Kasumi-1 (cell line): ENCODE measurements at regions not wholly inside any gene's neighbourhood (a gene's known extent, or its start where the extent isn't known, plus 50 kb on each side); places are given as distances from the start of the nearest gene placed in this dataset.
"Not testable (repeated sequence)": the region's sequence is repeated elsewhere in the genome, so short reads cannot be mapped to it uniquely, and the experiment has no call there.

Experiments
- DNase-seq, 2 experiments: peaks; one replicate each; lab custom pipeline; 2025; lab: John Stamatoyannopoulos, UW

GRCh38 chr21:20265707-20266440 lies 732.3 kb upstream of the NCAM2 start:
- no peak for DNase-seq

- no peak for DNase-seq
These were observed 731.8 kb upstream of the NCAM2 start for GRCh38 chr21:20266441-20266710.

DNA sequence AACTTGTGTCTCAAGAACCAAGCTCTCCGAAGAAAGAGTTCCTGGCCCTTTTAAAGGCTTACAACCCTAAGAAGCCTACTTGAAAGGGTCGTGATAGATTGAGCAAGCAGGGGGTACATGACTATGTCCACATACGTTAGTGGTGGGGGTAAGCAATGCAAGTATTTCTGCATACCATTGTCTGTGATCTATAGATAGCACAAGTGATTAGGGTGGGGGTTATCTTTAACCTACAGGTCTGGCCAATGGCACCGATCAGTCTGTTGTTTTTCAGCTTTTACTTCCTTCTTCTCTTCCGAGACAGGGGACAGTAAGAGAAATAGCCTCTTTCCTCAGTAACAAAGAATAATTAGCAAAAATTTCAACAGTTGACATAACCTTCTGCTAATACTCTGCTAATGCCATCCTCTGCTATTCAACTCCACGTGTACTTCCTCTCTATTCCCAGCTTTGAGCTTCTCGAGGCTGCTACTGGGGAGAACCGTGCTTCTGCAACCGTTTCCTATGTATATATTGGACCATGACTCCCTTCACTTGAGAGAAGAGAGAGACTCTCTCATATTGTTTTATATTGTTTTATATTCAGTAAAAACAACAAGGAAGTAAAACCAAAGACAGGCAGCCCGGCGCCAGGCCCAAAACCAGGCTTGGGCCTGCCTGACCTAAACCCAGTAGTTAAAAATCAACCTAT lies 727.7 kb upstream of the NCAM2 start:
- no peak for DNase-seq

- DNase-seq = no peak
These were observed 725.3 kb upstream of the NCAM2 start for GRCh38 chr21:20272791-20273362.

DNA sequence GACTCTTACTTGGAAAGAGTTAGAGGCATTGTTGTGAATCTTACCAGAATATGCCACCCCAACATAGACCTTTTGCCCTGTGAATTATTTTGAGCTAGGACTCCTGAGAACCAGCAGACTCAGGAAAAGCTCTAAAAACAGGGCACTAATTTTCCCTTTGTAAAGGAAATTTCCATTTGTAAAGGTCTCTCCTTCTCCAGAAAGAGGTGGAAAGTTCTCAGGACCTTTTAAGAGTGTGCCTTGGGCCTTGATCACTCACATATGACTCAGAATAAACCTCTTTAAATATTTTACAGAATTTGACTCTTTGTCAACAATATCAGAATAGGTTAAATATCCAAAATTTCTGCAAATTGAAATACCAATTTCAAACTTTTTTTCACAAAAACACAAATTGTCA lies 721.8 kb upstream of the NCAM2 start:
- no peak for DNase-seq

GRCh38 chr21:20276954-20277353 lies 721.3 kb upstream of the NCAM2 start:
- DNase-seq = no peak

DNA sequence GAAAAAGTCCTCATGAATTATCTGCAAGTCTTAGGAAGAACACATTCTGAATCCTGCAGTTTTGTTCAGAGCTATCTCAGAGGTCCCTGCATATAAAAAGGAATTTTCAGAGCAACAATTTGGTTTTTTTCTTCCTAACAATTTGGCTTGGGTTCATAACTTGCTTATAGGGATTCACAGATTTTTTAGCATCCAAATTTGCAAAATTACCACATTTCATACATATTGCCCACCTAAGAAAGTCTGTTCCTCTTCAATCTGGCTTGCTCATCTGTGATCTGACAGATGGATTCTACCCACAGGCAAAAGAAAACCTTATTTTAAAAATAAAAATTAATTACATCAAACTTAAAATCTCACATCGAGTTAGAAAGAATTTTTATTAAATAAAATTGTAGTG lies 714.4 kb upstream of the NCAM2 start:
- no peak for DNase-seq

DNA sequence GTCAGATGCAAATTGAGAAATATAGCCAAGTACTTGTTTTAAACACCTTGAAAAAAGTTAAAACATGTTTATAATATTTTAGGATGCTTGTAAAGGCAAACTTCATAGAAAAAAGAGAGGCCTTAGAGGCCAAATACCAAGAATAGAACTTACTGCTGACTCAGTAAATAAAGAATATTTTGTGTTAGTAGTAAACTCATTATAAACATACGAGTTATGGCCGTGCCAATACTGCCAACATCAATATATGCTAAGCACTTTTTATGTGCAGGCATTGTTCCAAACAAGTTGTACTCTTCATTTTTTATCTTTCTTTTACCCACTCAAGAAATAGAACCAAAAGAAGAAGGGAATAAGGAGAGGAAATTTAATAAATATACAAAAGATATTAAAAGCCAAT lies 705.9 kb upstream of the NCAM2 start:
- no peak for DNase-seq

DNA sequence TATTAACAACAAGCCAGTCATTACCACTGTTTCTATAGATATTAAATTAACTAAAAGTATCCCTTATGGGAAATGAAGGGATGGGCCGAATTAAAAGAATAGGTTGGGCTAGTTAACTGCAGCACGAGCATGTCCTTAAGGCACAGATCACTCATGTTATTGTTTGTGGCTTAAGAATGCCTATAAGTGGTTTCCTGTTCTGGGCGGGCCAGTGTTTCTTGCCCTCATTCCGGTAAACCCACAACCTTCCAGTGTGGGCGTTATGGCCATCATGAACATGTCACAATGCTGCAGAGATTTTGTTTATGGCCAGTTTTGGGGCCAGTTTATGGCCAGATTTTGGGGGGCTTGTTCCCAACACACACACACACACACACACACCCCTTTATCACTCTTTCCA lies 705.4 kb upstream of the NCAM2 start:
- DNase-seq = not testable (repeated sequence)

DNA sequence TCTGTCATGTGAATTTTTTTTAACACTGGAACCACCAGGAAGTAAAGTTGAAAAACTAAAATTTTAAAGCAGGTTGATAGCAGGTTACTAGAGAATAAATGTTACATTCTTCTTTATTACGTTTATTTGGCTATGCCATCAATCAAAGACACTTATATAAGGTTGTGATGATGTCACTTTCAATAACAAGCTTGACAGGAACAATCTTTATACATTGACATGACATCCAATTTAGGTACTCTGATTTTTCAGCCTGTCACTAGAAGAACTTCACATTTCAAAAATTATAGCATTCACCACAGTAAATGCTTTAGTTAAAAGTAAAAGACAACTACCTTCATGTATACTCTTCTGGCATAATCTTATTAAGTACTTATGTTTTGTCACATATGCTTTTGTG lies 696.8 kb upstream of the NCAM2 start:
- no peak for DNase-seq

- DNase-seq = no peak
These were observed 696.1 kb upstream of the NCAM2 start for GRCh38 chr21:20302084-20302483.

GRCh38 chr21:20306836-20307235 lies 691.4 kb upstream of the NCAM2 start:
- no peak for DNase-seq

- no peak for DNase-seq
These were observed 689.5 kb upstream of the NCAM2 start for GRCh38 chr21:20308586-20309315.

DNA sequence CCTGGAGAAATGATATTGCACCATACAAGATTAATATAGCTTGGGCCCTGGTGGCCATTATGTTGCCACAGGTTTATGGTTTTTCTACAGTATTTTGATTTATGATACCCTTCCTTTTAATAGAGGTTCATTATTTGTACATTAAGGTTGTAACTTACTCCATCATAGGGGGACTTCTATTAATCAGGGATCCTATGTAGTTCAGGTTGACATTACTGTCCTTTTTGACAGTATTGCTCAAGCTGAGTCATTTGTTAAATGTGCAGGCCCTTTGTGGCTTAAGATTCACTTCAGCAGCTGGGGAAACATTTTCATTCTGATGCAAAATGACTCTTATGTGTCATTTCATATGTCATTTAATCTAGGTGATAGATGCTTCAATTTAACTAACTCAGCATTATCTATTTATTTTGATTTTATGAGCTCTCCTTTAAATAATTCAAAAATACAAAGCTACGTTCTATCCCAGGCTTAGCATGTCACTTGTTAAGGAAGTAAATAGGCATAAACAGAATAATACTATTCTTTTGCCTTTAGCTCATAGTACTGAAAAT lies 686.9 kb upstream of the NCAM2 start:
- no peak for DNase-seq

DNA sequence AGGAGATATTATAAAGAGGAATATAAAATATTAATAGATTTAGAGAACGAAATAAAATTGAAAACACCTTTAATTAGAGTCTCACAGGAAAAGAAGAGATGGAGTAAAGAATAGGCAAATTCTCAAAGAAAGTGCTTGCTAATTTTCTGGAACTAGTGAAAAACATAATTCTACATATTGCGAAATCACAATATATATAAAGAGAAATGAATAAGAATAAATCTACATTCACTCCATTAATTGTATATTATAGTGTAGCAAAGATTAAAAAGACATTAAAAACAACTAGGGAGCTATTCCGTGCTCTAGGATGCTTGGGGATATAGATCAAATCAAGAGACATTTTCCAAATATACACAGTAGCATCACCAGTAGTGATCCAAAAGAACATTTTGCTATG lies 685.2 kb upstream of the NCAM2 start:
- DNase-seq = no peak

GRCh38 chr21:20315042-20315441 lies 683.2 kb upstream of the NCAM2 start:
- DNase-seq = no peak

- DNase-seq = no peak
These were observed 668.6 kb upstream of the NCAM2 start for GRCh38 chr21:20329636-20330035.

DNA sequence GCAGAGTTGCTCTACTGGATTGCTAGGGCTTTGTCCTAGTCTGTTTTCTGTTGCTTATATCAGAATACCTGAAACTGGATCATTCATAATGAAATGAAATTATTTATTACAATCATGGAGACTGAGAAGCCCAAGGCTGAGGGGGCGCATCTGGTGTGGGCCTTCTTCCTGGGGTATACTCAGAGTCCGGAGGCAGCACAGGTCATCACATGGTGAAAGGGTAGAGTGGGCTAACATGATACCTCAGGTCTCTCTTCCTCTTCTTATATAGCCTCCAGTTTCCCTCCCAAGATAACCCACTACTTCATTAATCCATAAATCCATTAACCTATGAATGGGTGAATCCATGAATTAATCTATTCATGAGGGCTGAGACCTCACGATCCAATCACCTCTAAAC lies 667.6 kb upstream of the NCAM2 start:
- no peak for DNase-seq

- DNase-seq = no peak
These were observed 663.6 kb upstream of the NCAM2 start for GRCh38 chr21:20334585-20334984.

DNA sequence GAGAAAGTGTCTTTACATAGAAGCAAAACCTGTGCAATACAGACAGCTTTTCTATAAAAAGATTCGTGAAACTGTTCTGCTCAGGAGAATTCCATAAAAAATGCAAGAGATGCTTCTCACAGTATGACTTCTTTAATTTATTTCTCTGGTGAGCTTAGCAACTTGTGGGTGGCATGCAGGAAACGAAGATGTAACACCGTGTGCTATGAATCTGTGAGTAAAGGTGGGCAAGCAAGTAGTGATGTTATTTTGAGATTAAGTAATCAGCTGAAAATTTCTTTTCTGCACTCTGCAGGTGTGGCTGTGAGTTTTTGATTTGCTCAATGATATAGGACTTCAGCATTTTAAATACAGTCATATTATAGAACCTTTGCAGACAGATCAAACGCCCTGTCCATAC lies 656.8 kb upstream of the NCAM2 start:
- DNase-seq = no peak

GRCh38 chr21:20343186-20343585 lies 655.0 kb upstream of the NCAM2 start:
- DNase-seq = no peak

- no peak for DNase-seq
These were observed 647.1 kb upstream of the NCAM2 start for GRCh38 chr21:20351138-20351537.

DNA sequence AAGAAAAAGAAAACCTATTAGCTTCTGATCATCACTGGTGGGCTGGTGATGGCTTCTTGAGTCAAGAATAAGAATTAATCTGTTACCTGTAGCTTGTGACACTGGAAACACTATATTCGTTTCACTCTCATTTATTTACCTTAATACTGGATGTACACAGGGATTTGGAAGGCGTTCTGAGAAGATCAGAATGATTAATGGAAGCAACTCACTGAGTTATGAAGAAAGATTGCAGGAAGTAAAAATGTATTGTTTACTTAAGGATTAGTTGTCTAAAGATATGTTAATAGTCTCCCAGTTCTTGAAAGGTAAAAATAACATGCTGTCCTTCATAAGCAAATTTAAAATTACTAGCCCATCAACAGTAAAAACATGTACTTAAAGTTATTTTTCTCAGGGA lies 644.9 kb upstream of the NCAM2 start:
- DNase-seq = no peak
